ENCODE measurements at regions not wholly inside any gene's neighbourhood (a gene's known extent, or its start where the extent isn't known, plus 50 kb on each side); places are given as distances from the start of the nearest gene placed in this dataset.

- no peak overlapping the region for H3K27ac ChIP-seq
- DNase-seq (ENCODE audit: low spot score), result no peak
- no peaks in the 10 kb centered on the region for H3K27me3 ChIP-seq
- no peaks in the 10 kb centered on the region for H3K9me3 ChIP-seq
- H3K4me3 ChIP-seq, result no peak overlapping the region
- H3K4me1 ChIP-seq, result no peaks in the 10 kb centered on the region
- no peak for TF ChIP-seq CTCF (IDR thresholded peaks at IDR 0.05)
- no peaks in the 10 kb centered on the region for H3K36me3 ChIP-seq
These were observed 88.8 kb upstream of the ATP2B1 start for GRCh38 chr12:89797436-89797835.

GRCh38 chr12:89796798-89797382, 88.3 kb upstream of the ATP2B1 start:
- no peak for DNase-seq (ENCODE audit: low spot score)
- H3K4me1 ChIP-seq, result no peaks in the 10 kb centered on the region
- H3K27ac ChIP-seq, result no peak overlapping the region
- H3K27me3 ChIP-seq, result no peaks in the 10 kb centered on the region
- no peaks in the 10 kb centered on the region for H3K36me3 ChIP-seq
- H3K9me3 ChIP-seq, result no peaks in the 10 kb centered on the region
- no peak for TF ChIP-seq CTCF (IDR thresholded peaks at IDR 0.05)
- no peak overlapping the region for H3K4me3 ChIP-seq

GRCh38 chr12:89793946-89794345, 85.3 kb upstream of the ATP2B1 start:
- Histone ChIP-seq H3K9me3 (no peaks in the 10 kb centered on the region), H3K27ac (no peak overlapping the region), H3K27me3 (no peaks in the 10 kb centered on the region), H3K4me3 (no peak overlapping the region), H3K36me3 (no peaks in the 10 kb centered on the region), H3K4me1 (no peaks in the 10 kb centered on the region)
- no peak for TF ChIP-seq CTCF (IDR thresholded peaks at IDR 0.05)
- DNase-seq (ENCODE audit: low spot score), result no peak

GRCh38 chr12:89791286-89791685, 82.6 kb upstream of the ATP2B1 start:
- H3K4me3 ChIP-seq, result no peak overlapping the region
- H3K27ac ChIP-seq, result no peak overlapping the region
- H3K9me3 ChIP-seq, result peaks cover 0 to 4% of the 10 kb centered on the region in 2 donors
- no peaks in the 10 kb centered on the region for H3K27me3 ChIP-seq
- no peak for DNase-seq (ENCODE audit: low spot score)
- H3K36me3 ChIP-seq, result no peaks in the 10 kb centered on the region
- TF ChIP-seq CTCF (IDR thresholded peaks at IDR 0.05), result no peak
- H3K4me1 ChIP-seq, result no peaks in the 10 kb centered on the region

- Histone ChIP-seq H3K36me3 (no peaks in the 10 kb centered on the region), H3K4me3 (no peak overlapping the region), H3K27me3 (no peaks in the 10 kb centered on the region), H3K27ac (no peak overlapping the region), H3K4me1 (no peaks in the 10 kb centered on the region), H3K9me3 (peaks cover 0 to 8% of the 10 kb centered on the region in 2 donors)
- TF ChIP-seq CTCF (IDR thresholded peaks at IDR 0.05), result no peak
- no peak for DNase-seq (ENCODE audit: low spot score)
These were observed 81.2 kb upstream of the ATP2B1 start for GRCh38 chr12:89789862-89790261.

- Histone ChIP-seq H3K4me3 (no peak overlapping the region), H3K4me1 (peaks cover 0 to 11% of the 10 kb centered on the region in 2 donors), H3K27ac (no peak overlapping the region), H3K27me3 (no peaks in the 10 kb centered on the region), H3K9me3 (peaks cover 0 to 8% of the 10 kb centered on the region in 2 donors), H3K36me3 (no peaks in the 10 kb centered on the region)
- no peak for DNase-seq (ENCODE audit: low spot score)
- TF ChIP-seq CTCF (IDR thresholded peaks at IDR 0.05), result no peak
These were observed 79.1 kb upstream of the ATP2B1 start for GRCh38 chr12:89787763-89788162.

All from right atrium auricular region (tissue), 2 donors.